ENCODE measurements at regions not wholly inside any gene's neighbourhood (a gene's known extent, or its start where the extent isn't known, plus 50 kb on each side); places are given as distances from the start of the nearest gene placed in this dataset.
"Not testable (repeated sequence)": the region's sequence is repeated elsewhere in the genome, so short reads cannot be mapped to it uniquely, and the experiment has no call there.

DNA sequence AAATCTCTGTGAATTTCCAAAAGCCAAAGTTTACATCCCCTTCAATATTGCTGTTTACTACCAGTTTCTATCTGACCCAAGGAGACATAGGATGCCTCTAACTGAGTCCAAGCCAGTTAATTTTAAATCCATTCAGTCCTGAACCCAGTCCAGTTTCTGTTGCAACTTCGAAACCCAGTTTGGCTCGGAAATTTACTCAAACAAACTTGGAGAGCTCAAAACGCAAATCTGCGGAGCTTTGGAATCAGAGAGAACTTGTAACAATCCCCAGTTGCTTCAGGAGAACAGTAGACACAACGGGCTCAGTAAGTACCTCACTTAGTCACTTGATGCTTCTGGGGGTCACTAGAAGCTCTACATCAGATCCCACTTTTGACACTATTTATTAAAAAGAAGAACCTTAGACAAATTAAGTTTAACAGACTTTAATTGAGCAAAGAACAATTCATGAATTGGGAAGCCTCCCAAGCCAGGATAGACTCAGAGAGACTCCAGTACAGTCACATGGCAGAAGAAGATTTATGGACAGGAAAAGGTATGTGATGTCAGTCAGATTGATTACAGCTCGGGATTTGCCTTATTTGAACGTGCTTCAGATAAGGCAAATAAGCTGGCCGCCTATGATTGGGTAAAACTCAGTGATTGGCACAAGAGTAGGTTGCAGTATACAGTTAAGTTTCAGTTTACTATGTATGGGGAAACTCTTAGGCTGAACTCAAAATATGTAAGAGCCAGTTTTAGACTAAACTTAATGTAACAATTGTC, 118.0 kb downstream of the RFPL4B start:
- no peak for DNase-seq

DNA sequence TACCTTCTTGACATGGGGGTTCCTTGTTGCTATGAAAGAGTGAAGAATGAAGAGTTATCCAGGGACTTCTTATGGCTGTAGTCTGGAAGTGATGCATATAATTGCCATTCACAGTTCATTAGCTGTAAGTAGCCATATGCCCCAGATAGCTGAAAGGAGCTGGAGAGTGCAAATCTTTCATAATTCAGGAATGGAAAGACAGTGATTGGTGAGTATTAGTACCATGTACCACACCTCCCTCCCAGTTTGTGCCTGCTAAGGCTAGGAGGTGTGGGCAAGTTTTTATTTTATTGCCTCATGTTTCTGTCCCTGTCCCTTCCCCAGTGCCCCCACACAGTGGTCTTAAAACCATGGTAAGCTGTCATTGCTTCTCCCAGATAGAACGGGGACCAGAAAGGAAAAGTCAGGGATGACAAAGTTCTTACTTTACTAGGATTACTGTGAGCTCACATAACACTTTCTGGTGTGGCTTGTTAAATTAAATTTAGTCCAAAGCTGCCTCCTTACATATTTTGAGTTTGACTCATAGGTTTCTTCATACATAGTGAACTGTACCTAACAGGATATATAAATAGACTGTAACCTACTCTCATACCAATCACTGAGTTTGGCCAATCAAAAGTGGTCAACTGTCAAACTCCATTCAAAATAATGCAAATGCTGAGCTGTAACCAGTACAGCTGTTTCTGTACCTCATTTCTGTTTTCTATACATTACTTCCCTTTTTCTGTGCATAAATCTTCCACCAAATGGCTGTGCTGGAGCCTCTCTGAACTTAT, 119.4 kb downstream of the RFPL4B start:
- no peak for DNase-seq

DNA sequence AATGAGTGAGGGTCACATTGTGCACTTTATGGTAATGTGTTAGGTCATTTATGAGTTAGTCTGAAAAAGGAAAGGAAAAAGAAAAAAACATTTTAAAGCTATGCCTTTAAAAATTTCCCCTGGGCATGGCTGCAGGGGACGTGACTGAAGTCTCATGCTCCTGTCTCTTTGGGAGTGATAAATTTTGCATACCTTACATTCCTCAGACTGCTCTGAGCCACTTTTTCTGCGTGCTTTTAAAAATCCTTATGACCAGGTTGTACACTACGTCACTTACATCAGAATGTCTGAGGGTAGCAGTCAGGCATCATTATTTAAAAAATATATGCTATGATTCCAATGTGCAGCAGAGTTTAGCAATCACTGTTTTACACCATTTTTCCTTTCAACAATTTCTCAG, 121.2 kb downstream of the RFPL4B start:
- no peak for DNase-seq

DNA sequence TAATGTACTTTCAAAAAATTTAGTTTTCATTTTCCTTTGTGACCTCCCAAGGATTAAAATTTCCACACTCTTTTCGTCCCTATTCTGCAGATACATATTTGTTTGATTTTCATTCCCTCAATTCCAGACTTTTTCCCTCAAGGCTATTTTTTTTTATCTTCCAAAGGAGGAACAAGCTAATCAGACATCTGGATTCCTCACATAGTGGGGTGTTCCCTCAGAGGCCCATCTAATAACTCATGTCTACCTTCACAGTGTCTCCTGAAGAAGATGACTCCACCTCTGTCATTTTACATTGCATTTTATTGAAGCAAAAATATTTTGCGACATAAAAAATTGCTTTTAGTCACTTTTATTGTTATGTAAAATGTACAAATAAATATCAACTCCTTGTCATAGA, 122.2 kb downstream of the RFPL4B start:
- no peak for DNase-seq

DNA sequence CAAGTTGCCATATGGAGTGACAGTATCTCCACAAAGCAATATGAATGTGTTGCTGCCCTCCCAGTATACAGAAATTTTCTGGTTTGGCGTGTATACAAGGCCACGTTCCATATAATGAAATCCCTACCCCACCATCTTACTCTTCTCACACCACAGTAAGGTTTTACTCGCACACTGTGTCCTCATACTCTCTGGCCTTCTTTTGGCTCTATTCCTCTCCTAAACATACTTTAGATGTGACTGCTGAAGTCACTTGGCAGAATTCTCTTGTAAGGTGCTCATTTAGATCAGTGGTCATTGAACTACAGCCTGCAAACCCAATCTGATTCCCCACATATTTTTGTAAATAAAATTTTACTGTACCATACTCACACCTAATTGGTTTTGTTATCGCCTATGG, 123.2 kb downstream of the RFPL4B start:
- DNase-seq, result no peak

DNA sequence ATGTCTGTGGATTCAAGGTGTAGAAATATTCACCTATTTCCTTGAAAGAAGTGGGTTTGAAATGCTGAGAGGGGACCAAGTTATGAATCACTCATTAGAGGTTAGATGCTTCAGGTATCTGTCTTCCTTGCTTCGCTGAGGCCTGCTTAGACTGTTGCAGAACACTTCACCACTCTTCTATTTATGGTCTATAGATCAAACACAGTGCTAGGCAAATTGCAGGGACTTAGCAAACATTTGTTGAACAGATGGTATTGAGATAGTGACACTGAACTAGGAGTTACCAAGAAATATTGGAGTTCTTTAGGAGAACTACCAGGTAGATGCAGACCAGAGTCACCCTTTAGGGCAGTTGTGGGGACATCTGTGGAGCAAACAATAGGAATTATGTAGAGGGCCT, 123.8 kb downstream of the RFPL4B start:
- no peak for DNase-seq

DNA sequence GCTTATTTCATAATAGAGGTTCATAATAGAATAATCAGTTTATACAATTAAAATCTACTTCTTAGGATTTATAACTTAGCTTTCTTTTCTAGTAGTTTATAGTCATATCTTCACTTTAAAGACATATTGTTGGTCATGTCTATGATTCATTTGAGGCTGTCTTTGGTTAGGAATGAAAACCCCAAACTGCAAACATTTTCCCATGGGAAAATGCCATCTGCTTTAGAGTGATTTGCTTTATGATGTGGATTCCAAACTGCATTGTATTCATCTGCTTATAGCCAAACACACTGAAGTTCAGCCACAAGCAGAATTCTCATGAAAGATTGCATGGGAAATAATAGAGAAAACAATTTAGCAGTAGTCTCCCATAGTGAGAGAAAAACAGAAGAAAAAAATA, 128.0 kb downstream of the RFPL4B start:
- peak; percentile 58 for DNase-seq

DNA sequence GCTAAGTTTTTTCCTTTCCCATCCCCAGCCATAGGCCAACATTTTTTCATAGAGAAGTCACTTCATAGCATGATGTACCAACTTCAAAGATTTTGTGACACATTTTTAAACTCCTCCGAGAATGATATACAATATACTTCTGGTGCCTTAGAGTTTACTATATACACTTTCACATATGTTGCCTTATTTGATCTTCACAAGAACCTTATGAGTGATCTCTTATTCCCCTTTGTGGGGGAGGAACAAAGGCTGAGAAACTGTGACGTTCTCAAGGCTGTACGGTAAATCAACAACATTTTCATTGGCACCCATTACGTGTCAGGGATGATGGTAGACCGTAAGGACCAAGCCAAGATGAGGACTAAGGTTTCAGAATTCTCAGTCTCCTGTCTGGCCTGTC, 130.0 kb downstream of the RFPL4B start:
- DNase-seq, result no peak

DNA sequence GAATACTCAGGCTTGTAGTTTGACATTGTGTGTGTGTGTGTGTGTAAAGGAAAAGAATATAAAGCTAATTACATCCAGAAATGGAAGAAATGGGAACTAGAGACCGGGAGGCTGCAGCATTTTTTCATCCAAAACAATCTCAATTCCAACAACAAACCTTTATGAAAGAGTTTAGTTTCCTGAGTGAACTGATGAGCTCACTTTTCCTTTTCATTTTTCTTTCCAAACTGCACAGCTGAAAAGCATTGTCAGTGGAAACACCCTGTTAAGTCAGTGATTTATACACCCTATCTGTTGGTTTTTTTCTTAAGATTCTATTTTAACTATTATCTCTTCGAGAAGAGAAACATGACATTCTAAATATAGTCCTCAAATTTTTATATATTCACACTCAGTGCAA, 130.9 kb downstream of the RFPL4B start:
- no peak for DNase-seq

DNA sequence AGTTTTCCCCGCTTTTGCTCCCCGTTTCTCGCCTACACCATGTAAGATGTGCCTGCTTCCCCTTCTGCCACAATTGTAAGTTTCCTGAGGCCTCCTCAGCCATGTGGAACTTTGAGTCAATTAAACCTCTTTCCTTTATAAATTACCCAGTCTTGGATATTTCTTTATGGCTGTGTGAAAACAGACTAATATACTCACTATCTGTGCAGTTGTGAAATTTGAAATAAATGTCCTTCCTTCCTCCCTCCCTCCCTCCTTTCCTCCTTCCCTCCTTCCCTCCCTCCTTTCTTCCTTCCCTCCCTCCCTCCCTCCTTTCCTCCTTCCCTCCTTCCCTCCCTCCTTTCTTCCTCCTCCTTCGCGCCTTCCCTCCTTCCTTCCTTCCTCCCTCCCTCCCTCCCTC, 132.8 kb downstream of the RFPL4B start:
- not testable (repeated sequence) for DNase-seq

DNA sequence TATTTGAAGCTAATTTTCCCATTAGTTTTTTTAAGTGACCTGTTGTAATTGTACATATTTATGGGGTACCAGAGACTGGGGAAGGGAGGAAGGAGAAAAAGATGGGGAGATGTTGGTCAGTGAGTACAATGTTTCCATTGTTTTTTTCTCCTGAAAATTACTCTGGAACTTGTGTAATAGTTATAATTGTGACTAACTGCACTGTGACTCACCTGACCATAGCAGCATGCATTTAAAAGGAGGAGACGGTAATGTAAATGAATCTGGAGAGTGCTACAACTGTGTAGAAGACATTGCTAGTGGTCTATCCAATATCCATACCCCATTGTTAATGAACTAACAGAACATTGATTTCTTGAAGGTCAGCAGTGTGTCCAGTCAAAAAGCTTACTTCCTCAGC, 133.4 kb downstream of the RFPL4B start:
- DNase-seq, result no peak

DNA sequence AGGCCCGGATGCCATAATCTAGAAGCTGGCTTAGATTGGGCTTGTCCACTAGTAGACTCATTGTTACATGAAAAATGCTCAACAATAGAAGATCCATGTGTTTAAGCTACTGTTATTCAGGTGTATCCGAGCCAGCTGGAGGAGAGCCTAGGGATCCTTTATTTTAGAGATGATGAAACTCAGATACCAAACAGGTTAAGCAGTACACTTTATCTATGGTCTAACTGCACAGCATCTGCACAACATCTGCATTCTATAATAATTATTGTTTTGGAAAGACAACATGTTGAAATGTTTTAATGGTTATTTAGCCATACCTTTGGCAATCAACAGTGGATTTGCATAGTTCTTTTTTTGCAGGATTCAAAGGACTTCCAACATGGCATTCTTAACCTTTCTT, 134.1 kb downstream of the RFPL4B start:
- no peak for DNase-seq

DNA sequence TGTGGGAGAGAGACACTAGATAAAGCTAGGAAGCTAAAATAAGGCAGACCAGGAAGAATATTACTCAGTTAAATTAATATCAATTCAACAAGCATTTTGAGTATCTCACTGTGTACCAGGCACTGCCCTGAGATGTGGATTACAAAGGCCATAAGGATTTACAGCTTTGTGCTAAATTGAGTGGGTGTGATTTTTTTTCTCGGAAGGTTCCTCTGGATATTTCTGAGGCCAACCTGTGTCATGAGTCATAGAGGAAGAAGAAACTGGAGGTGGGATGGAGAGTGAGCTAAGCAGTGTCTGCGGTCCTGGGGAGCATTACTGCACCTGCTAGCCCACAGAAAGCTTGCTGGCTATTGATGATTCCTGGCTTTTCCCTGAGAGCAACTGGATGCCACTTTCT, 135.2 kb downstream of the RFPL4B start:
- DNase-seq, result no peak

DNA sequence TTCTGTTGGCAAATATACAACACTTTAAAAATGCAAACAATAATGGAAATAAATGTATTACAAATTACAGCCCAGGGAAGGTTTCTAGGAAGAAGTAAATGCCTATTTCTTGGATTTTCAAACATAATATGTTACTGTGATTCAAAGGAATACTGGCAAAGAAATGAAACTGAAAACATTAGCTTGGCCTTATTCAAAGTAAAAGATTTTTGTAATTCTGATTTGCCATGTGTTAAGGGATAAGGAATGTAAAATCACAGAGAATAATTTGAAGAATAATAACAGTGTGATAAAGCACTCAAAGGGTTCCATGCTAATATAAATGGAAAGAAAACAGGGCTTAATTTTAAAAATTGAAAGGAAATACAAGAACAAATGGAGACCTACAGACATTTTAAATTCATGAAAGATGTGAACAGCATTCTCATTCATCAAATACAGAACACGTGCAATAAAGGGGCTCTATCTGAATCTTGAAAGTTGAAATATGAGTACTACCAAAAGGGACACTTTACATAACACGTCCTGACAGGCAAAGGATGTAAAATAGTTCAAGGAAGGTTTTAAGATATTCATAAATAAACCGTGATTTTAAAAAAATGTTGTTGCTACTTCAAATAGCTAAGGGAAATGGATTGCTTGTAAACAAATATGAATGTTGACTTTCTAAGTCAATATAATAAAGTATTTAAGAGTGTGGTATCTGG, 138.1 kb downstream of the RFPL4B start:
- DNase-seq, result no peak

DNA sequence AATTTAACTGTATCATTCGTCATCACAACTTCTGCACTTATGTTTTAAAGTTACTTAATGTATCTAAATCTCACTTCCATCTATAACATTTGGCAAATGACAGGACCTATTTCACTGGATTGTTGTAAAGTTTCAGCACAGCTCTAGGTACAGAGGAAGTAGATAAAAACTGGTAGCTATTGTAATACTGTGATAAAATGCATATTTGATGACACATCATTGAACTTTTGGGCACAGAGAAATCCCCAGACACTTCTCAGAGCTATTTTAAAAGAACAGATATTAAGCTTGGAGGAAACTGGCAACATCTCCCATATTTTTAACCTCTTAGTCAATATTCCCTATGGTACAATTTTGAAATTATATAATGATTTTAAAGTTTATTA, 138.7 kb downstream of the RFPL4B start:
- DNase-seq, result no peak

DNA sequence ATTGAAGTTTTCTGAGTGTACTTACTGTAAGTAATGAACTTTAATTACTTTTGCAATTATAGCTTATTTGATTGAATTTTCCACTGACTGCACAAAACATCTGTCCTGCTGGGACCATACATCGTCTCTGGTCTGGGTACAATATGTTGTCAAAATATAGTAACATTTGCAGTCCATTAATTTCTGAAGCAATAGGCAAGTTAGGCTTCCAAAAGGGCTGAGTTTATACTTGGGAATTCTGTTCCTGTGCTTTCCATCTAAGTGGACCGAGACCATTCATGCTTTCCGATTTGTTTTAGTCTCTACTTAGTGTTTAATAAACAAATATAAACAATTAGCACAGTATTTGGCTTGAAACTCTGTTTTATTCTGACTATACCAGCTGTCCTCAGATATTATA, 139.3 kb downstream of the RFPL4B start:
- no peak for DNase-seq

DNA sequence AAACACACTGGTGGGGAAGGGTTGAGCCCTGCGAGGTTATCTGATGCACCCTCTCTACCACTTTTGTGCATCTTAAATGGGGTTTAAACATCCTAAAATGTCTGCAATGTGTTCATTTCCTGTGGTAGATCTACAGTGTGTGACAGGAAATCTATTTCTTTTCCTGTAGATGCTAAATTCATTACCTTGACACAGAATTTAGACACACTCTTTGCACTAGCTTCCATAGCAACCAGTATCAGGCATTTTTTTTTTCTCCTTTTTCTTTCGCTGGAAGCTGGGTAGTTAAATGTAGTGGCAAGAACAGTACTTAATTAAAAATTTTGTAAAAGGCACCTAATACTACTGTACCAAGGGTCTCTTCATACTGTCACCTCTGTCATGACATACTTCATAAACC, 141.1 kb downstream of the RFPL4B start:
- DNase-seq, result no peak

DNA sequence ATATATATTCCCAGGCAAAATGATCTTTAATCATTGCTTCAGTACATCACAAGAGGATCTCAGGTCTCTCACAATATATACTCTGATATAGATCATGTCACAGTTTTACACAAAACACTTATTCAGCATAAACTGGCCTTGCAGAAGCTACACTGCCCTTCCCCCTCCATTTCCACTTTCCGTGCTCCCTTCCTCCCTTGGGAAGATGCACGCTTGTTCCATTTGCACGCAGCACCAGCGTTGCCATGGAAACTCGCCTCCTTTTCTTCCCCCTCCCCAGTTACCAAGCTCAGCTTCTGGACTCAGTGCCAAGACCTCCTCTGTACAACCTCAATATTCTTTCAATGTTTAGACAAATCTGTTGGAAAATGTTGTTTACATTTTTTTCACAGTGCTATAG, 154.6 kb downstream of the RFPL4B start:
- peak; percentile 88 for DNase-seq

DNA sequence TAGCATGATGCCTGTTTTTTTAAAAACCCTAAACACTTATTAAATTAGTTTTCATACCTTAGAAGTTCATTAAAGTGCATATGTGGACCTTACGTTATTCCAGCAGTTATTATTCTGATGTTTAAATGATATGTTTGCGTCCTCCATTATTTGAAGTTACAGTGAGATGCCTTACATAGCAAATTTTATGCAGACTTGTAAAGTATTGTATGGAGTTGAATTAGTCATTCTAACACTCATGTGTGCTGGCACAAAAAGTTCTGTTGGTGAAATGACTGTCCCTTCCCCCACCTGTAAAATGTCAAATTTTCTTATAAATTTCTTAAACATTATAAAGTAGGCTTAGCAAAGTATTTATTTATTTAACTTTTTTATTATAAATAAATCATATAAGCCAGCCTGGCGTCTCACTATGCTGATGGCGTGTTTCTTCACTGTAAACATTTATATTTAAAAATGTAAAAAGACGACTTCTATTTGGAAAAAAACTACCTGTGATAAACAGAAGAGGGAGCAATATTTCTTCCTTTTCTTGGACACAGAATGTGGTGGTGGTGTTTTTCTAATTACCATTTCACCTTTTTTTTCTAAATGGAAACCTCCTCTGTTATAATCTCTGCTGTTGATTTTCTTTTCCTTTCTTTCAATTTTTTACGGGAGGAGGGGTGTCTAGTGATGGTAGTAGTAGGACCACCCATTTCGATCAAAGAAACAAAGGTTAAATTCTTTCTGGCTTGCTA, 155.4 kb downstream of the RFPL4B start:
- DNase-seq, result peak; percentile 16

DNA sequence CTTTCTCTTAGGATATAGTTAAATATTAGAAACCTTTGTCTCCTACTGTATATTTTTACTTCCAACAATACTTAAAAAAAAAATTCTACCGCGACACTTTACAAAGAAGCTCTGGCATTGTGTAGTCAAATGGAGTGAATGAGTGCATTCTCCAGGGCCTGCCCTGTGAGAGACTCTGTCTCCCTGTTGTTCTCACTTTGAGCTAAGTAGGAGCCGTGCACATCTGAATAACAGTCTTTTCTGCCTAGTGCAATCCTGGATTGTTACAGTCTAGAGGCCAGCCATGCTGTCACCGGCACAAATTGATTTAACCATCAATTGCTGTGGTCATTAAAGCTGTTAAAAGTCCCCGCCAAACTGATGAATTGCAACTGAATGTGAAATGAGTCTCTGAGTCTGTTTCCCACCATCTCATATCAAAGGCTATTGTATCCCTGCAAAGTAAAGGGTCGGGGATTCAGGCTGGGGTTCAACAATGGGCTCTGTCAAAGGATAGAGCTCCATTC, 156.0 kb downstream of the RFPL4B start:
- DNase-seq, result no peak

DNA sequence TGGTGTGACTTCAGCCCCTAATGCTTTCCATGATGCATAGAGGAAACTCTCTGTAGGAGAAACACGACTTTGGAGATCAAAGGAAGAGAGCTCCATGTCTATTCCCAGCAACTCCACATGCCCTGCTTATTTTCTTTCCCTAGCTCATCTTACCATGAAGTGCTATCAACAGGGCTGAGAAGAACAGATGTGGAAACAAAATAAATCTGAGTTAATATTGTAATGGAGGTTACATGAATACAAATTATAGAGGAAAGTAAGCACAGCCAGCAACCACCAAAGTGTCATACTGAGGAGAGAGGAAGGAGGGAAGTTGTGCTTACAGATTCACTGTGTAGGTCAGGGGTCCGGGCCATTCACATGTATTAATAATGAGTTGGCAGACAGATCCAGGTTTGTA, 157.5 kb downstream of the RFPL4B start:
- DNase-seq, result no peak

DNA sequence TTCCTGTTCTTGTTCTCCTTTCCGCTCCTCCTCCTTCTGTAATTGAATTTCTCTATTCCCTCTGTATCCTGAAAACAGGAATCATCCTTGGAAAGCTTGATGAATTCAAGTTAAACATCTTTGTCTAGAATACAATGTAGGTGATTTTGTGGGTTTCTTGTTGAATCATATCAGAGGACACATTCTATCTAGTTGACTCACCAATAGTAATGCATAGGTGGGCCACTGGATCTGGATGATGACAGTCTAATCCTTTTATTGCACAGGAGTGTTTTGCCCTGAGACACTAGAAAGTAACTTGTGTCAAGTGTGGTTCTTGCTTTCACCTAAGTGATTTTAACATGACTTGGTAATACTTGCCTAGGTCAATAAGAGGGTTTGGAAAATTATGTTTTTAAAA, 164.3 kb downstream of the RFPL4B start:
- no peak for DNase-seq

DNA sequence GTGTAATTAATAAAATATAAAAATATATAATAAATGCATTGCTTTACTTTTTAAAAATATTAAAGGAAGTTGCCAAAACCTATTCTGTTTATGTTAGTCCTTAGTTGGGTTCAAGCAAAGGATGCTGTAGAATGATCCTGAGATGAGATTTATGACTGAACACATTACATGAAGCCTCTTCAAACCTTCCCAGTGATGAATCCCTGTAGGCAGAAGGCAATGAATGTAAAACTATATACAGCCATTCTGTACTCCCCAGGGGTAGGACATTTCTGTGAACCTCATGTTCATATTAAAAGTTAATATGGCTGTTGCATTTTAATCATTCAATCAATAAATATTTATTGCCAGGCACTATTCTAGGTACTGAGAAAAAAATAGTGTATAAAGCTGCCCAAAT, 166.0 kb downstream of the RFPL4B start:
- DNase-seq, result no peak

Data from NCI-H2171 (cell line).